H1 (cell line): ENCODE measurements at regions not wholly inside any gene's neighbourhood (a gene's known extent, or its start where the extent isn't known, plus 50 kb on each side); places are given as distances from the start of the nearest gene placed in this dataset.

ENCODE experiments used
- CHD7 ChIP-seq: fragments of 300-600 bp; sonication (generic); IDR thresholded peaks from 2 replicates; pipeline ENCODE4 v1.7.1; 2012; ENCODE audit warnings: low read length, moderate library complexity, mild to moderate bottlenecking, inconsistent platforms; ENCODE audit not compliant: insufficient replicate concordance
- MAX ChIP-seq: IDR thresholded peaks from 2 replicates; pipeline ENCODE4 v1.6.1; 2012; ENCODE audit warnings: inconsistent platforms

GRCh38 chr9:130755377-130756007, 61.9 kb downstream of the EXOSC2 start (continued):
- no peak for TF ChIP-seq CHD7
- TF ChIP-seq MAX = no peak
